Nephron (organoid): ENCODE measurements at regions not wholly inside any gene's neighbourhood (a gene's known extent, or its start where the extent isn't known, plus 50 kb on each side); places are given as distances from the start of the nearest gene placed in this dataset.

Experiments
- H3K27ac Mint-ChIP-seq, 3 experiments: 2 replicates each; pipeline ENCODE4 v1.8.0; 2020; ENCODE audit warnings: mixed read lengths in 3 of 3, mild to moderate bottlenecking in 2 of 3, moderate library complexity in 1 of 3
- H3K27me3 Mint-ChIP-seq: 2 replicates; pipeline ENCODE4 v1.8.0; 2021; ENCODE audit warnings: low read depth, mild to moderate bottlenecking, moderate library complexity, mixed read lengths
- H3K36me3 Mint-ChIP-seq: 2 replicates; pipeline ENCODE4 v1.8.0; 2020; ENCODE audit warnings: low read depth, mixed read lengths
- H3K4me1 Mint-ChIP-seq: 2 replicates; pipeline ENCODE4 v1.8.0; 2020; ENCODE audit warnings: mixed read lengths
- H3K4me3 Mint-ChIP-seq, 3 experiments: 2 replicates each; pipeline ENCODE4 v1.8.0; 2020; ENCODE audit warnings: mild to moderate bottlenecking in 3 of 3, mixed read lengths in 3 of 3, moderate library complexity in 2 of 3
- H3K9me3 Mint-ChIP-seq: 2 replicates; pipeline ENCODE4 v1.8.0; 2020; ENCODE audit warnings: mixed read lengths
- TF ChIP-seq, protein P1 (sequence below), 3 experiments: fragments of 200-600 bp; sonication (generic); IDR thresholded peaks; one replicate each; pipeline ENCODE4 v1.5.0; 2021; ENCODE audit warnings: antibody characterized with exemption in 3 of 3; ENCODE audit not compliant: unreplicated experiment in 3 of 3

GRCh38 chr20:6644813-6645628, 122.5 kb upstream of the BMP2 start:
- H3K27me3 Mint-ChIP-seq: no peaks in the 10 kb centered on the region
- peaks cover 2% of the 10 kb centered on the region for H3K9me3 Mint-ChIP-seq
- H3K27ac Mint-ChIP-seq: no peak overlapping the region
- H3K36me3 Mint-ChIP-seq: no peaks in the 10 kb centered on the region
- H3K4me3 Mint-ChIP-seq: no peak overlapping the region
- TF ChIP-seq, protein P1, sequence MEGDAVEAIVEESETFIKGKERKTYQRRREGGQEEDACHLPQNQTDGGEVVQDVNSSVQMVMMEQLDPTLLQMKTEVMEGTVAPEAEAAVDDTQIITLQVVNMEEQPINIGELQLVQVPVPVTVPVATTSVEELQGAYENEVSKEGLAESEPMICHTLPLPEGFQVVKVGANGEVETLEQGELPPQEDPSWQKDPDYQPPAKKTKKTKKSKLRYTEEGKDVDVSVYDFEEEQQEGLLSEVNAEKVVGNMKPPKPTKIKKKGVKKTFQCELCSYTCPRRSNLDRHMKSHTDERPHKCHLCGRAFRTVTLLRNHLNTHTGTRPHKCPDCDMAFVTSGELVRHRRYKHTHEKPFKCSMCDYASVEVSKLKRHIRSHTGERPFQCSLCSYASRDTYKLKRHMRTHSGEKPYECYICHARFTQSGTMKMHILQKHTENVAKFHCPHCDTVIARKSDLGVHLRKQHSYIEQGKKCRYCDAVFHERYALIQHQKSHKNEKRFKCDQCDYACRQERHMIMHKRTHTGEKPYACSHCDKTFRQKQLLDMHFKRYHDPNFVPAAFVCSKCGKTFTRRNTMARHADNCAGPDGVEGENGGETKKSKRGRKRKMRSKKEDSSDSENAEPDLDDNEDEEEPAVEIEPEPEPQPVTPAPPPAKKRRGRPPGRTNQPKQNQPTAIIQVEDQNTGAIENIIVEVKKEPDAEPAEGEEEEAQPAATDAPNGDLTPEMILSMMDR (IDR thresholded peaks at IDR 0.05; ENCODE audit: unreplicated experiment in 3 of 3): no peak
- no peaks in the 10 kb centered on the region for H3K4me1 Mint-ChIP-seq

DNA sequence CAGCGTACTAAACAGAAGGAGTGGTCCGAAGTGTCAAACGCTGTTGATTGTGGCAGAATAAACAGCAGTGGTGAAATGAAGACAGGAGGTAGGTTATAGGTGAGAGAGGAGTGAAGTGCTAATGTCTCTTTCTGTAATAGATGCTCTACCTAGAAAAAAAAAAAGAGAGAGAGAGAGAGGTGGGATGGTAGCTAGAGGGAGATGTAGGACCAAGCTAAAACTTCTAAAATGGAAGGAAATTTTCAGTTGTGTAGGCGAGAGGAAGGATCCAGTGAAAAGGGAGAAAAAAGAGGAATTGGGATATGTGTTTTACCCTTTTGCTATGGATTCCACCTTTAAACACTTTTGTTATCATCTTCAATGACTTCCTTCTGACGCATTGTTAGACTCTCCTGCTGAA, 126.5 kb upstream of the BMP2 start:
- TF ChIP-seq, protein P1 (IDR thresholded peaks at IDR 0.05; ENCODE audit: unreplicated experiment in 3 of 3): no peak
- Mint-ChIP-seq H3K4me1 (no peaks in the 10 kb centered on the region), H3K36me3 (no peaks in the 10 kb centered on the region), H3K9me3 (peaks cover 5% of the 10 kb centered on the region), H3K4me3 (no peak overlapping the region), H3K27me3 (peaks cover 4% of the 10 kb centered on the region), H3K27ac (no peak overlapping the region)

DNA sequence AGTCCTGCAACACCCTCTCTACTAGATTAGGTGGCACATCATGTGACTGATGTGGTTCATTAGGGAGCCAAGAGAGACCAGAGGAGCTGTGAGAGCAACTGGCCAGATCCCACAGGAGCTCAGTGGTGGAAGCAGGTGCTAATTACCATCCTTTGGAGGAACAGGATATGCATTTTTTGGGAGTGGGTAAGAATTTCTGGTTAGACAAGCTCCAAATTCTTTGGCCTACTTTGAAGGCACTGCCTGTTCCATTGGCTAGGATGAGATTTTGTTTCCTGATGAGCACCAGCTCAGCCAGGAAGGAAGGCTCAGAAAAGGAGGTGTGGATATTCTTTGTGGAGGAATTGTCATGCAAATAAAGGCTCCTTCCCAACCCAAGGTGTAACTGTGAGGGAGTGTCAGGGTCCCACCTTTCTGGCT, 130.3 kb upstream of the BMP2 start:
- H3K27me3 Mint-ChIP-seq: peaks cover 4% of the 10 kb centered on the region
- H3K27ac Mint-ChIP-seq: no peak overlapping the region
- no peaks in the 10 kb centered on the region for H3K36me3 Mint-ChIP-seq
- H3K4me1 Mint-ChIP-seq: peaks cover 20% of the 10 kb centered on the region
- TF ChIP-seq, protein P1 (IDR thresholded peaks at IDR 0.05; ENCODE audit: unreplicated experiment in 3 of 3): no peak
- no peak overlapping the region for H3K4me3 Mint-ChIP-seq
- H3K9me3 Mint-ChIP-seq: peaks cover 5% of the 10 kb centered on the region

DNA sequence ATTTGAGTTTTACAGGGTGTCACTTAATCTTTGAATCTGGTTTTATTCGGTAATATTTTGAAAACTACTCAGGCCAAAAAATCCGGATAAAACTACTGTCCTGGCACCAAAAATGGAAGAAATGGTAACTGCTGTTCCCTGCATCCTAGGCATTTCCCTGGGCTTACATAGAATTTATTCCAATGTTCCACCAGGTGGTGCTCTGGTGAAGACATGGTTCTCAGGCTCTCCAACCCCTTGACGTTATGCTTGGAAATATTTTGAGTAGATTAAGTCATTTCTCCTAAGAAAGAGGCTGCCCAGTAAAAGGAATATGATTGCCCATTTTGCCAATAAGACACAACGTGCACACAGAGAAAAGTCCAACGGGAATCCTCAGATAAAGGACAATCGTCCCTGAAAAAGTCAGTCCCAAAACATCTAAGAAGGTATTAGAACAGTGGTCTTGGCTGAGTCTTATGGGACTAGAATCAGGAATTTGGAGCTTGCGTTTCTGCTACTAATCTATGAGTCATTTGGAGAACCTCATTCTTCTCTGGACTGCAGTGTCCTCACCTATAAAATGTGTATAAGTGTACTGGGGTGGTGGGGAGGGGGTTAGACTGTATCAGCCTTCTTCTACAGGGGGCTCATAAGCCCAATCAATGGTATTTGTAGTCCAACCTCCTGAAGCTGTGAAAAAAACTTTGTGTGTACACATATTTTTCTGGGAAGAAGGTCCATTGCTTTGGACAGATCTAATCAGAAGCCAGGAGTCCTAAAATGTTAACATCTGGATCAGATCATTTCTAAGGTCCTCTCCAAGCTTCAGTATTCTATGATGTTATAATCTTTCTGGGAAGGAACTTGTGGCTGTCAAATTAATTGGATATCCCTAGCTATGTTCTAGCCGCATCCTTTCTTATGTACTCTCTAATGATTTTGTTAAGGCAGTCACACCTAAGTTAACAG, 131.0 kb upstream of the BMP2 start:
- Mint-ChIP-seq H3K4me1 (peaks cover 26% of the 10 kb centered on the region), H3K27ac (peak overlapping the region in 1 of 3 experiments; percentile 9), H3K36me3 (no peaks in the 10 kb centered on the region), H3K9me3 (peaks cover 5% of the 10 kb centered on the region), H3K4me3 (no peak overlapping the region), H3K27me3 (peaks cover 4% of the 10 kb centered on the region)
- TF ChIP-seq, protein P1 (IDR thresholded peaks at IDR 0.05; ENCODE audit: unreplicated experiment in 3 of 3): peak; percentile 55 to 68 (median 58)

DNA sequence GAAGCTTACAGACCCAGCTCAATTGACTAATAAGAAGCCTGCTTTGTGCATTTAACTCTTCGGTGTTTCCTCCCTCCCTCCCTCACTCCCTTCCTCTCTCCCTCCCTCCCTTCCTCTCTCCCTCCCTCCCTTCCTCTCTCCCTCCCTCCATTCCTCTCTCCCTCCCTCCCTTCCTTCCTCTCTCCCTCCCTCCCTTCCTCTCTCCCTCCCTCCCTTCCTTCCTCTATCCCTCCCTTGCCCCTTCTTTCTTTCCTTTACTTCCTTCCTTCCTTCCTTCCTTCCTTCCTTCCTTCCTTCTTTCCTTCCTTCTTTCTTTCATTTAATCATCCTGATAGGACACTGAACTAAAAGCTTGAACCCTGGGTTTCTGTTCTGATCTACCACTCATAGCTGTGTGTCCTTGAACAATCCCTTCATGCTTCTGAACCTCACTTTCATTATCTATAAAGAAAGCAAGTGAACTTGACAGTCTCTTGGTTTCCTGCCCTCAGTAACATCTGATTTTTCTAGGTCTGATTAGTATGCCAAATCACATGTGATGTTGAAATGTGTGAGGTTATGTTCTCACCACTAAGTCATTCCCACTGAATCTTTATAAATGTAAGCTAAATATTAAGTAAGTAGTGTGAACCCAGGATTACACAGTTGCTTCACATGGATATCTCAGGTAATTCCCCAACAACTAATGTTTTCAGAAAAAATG, 132.3 kb upstream of the BMP2 start:
- H3K4me3 Mint-ChIP-seq: no peak overlapping the region
- TF ChIP-seq, protein P1 (IDR thresholded peaks at IDR 0.05; ENCODE audit: unreplicated experiment in 3 of 3): no peak
- peaks cover 33% of the 10 kb centered on the region for H3K4me1 Mint-ChIP-seq
- H3K9me3 Mint-ChIP-seq: peaks cover 5% of the 10 kb centered on the region
- H3K27ac Mint-ChIP-seq: no peak overlapping the region
- H3K27me3 Mint-ChIP-seq: peaks cover 7% of the 10 kb centered on the region
- H3K36me3 Mint-ChIP-seq: no peaks in the 10 kb centered on the region
